GDM1 (cell line): ENCODE measurements at regions not wholly inside any gene's neighbourhood (a gene's known extent, or its start where the extent isn't known, plus 50 kb on each side); places are given as distances from the start of the nearest gene placed in this dataset.

Experiments
- DNase-seq: peaks from one replicate; lab custom pipeline; 2025; lab: John Stamatoyannopoulos, UW

GRCh38 chr2:19677825-19678518 lies 223.8 kb downstream of the TTC32 start:
- DNase-seq = no peak

- no peak for DNase-seq
Observed at GRCh38 chr2:19677215-19677777, 224.5 kb downstream of the TTC32 start.

GRCh38 chr2:19676770-19677169 lies 225.0 kb downstream of the TTC32 start:
- no peak for DNase-seq

GRCh38 chr2:19675856-19676460 lies 225.8 kb downstream of the TTC32 start:
- no peak for DNase-seq

GRCh38 chr2:19675003-19675629 lies 226.7 kb downstream of the TTC32 start:
- no peak for DNase-seq

- no peak for DNase-seq
Observed at GRCh38 chr2:19674051-19675002, 227.5 kb downstream of the TTC32 start.

GRCh38 chr2:19673213-19673791 lies 228.5 kb downstream of the TTC32 start:
- DNase-seq = no peak

GRCh38 chr2:19671916-19672315 lies 229.9 kb downstream of the TTC32 start:
- DNase-seq = no peak

- DNase-seq = no peak
Observed at GRCh38 chr2:19671311-19671710, 230.5 kb downstream of the TTC32 start.

- no peak for DNase-seq
Observed at GRCh38 chr2:19670303-19670702, 231.5 kb downstream of the TTC32 start.

GRCh38 chr2:19669559-19669958 lies 232.2 kb downstream of the TTC32 start:
- no peak for DNase-seq

GRCh38 chr2:19669126-19669525 lies 232.7 kb downstream of the TTC32 start:
- DNase-seq = no peak

GRCh38 chr2:19667536-19667949 lies 234.2 kb downstream of the TTC32 start:
- no peak for DNase-seq

- DNase-seq = no peak
Observed at GRCh38 chr2:19667085-19667484, 234.7 kb downstream of the TTC32 start.

GRCh38 chr2:19664646-19665045 lies 237.1 kb downstream of the TTC32 start:
- no peak for DNase-seq

- no peak for DNase-seq
Observed at GRCh38 chr2:19659024-19659792, 242.6 kb downstream of the TTC32 start.

- no peak for DNase-seq
Observed at GRCh38 chr2:19656011-19656410, 245.8 kb downstream of the TTC32 start.

GRCh38 chr2:19654310-19655090 lies 247.3 kb downstream of the TTC32 start:
- DNase-seq = no peak

GRCh38 chr2:19653509-19653908 lies 248.3 kb downstream of the TTC32 start:
- DNase-seq = no peak

- no peak for DNase-seq
Observed at GRCh38 chr2:19652811-19653210, 249.0 kb downstream of the TTC32 start.
